A673 (cell line): ENCODE measurements at regions not wholly inside any gene's neighbourhood (a gene's known extent, or its start where the extent isn't known, plus 50 kb on each side); places are given as distances from the start of the nearest gene placed in this dataset.

Experiments used
- BruUV-seq: library from RNA; stranded (reverse); fragments of 400-500 nt; replicated peaks from 2 replicates; lab custom pipeline; 2021; lab: Mats Ljungman, UMichigan
- CTCF ChIA-PET: fragments of 300-600 bp; sonication (Branson Sonifier 250); formaldehyde crosslinking; loops from one replicate; lab custom pipeline; 2022; ENCODE audit warnings: antibody characterized with exemption; lab: Charles Lee
- POLR2A ChIA-PET: fragments of 300-600 bp; sonication (Branson Sonifier 250); formaldehyde crosslinking; loops from one replicate; lab custom pipeline; 2022; ENCODE audit warnings: antibody characterized with exemption; ENCODE audit not compliant: low non-redundant PET; lab: Charles Lee
- DNase-seq: peaks from one replicate; pipeline ENCODE4 v3.0.0-alpha.2; 2015; ENCODE audit warnings: low spot score
- H3K27ac ChIP-seq: fragments of 200-600 bp; sonication (generic); 2 replicates; pipeline ENCODE4 v1.5.1; 2016; ENCODE audit warnings: mixed run types, low read depth, mild to moderate bottlenecking, mixed read lengths, antibody characterized with exemption, low read length; ENCODE audit not compliant: poor library complexity, severe bottlenecking
- H3K27me3 ChIP-seq: fragments of 200-600 bp; sonication (generic); replicated peaks from 2 replicates; pipeline ENCODE4 v1.6.1; 2017; ENCODE audit warnings: mixed run types, low read depth, mild to moderate bottlenecking, mixed read lengths, antibody characterized with exemption, low read length; ENCODE audit not compliant: insufficient read depth, poor library complexity
- H3K36me3 ChIP-seq: fragments of 200-600 bp; sonication (generic); 2 replicates; pipeline ENCODE4 v1.6.1; 2016; ENCODE audit warnings: mixed run types, mild to moderate bottlenecking, mixed read lengths, antibody characterized with exemption, low read length; ENCODE audit not compliant: insufficient read depth, poor library complexity, severe bottlenecking
- H3K4me1 ChIP-seq: fragments of 200-600 bp; sonication (generic); 2 replicates; pipeline ENCODE4 v1.6.1; 2017; ENCODE audit warnings: mixed run types, mild to moderate bottlenecking, mixed read lengths, antibody characterized with exemption, low read length; ENCODE audit not compliant: insufficient read depth, poor library complexity, severe bottlenecking
- H3K4me3 ChIP-seq: fragments of 200-600 bp; sonication (generic); 2 replicates; pipeline ENCODE4 v1.5.1; 2016; ENCODE audit warnings: low read depth, mixed run types, mild to moderate bottlenecking, mixed read lengths, low read length; ENCODE audit not compliant: poor library complexity, severe bottlenecking
- H3K9me3 ChIP-seq: fragments of 200-600 bp; sonication (generic); 2 replicates; pipeline ENCODE4 v1.6.1; 2016; ENCODE audit warnings: mixed run types, low read depth, mild to moderate bottlenecking, mixed read lengths, antibody characterized with exemption, low read length; ENCODE audit not compliant: poor library complexity, severe bottlenecking
- CTCF ChIP-seq: fragments of 300-800, 200-600 bp; sonication (generic); conservative IDR thresholded peaks from 2 replicates; pipeline ENCODE4 v1.5.1; 2017; ENCODE audit warnings: low read depth, mild to moderate bottlenecking, antibody characterized with exemption, low read length, moderate library complexity, mixed read lengths
- EZH2 ChIP-seq: fragments of 200-600 bp; sonication (generic); IDR thresholded peaks from 2 replicates; pipeline ENCODE4 v1.6.1; 2017; ENCODE audit warnings: borderline replicate concordance, low read depth, mild to moderate bottlenecking, mixed read lengths, antibody characterized with exemption, low read length; ENCODE audit not compliant: poor library complexity, severe bottlenecking
- intact Hi-C: fragments of 100-400 bp; cut with micrococcal nuclease; formaldehyde crosslinking; loops from one replicate; pipeline ENCODE4 v1.10.0; 2022; ENCODE audit not compliant: unreplicated experiment

DNA sequence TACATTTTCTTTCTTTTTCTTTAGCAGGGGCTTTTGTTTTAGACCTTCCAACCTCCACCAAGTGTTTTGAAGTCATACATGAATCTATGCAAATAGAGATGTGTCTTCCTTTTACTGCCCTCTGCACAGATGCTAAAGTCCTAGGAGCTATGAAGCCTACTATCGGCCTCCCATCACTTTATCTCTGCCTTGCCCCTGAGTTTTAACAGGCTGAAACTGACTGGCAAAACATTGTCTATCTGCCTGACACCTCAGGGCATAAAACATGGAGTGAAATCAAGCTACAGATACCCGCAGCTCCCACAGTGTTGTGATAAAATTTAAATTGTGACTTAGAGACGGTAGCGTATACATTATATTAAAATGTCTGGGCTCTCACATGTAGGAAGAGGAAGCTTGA lies 604.6 kb upstream of the C9orf72 start:
- Histone ChIP-seq H3K27me3 (no peaks in the 10 kb centered on the region), H3K27ac (no peak overlapping the region), H3K9me3 (no peaks in the 10 kb centered on the region), H3K4me3 (no peak overlapping the region), H3K36me3 (no peaks in the 10 kb centered on the region), H3K4me1 (no peaks in the 10 kb centered on the region)
- BruUV-seq: no TSS peak
- TF ChIP-seq EZH2: no peak
- TF ChIP-seq CTCF: no peak
- POLR2A ChIA-PET: no interaction called here
- CTCF ChIA-PET: no interaction called here
- intact Hi-C loops: no loop called here
- DNase-seq: no peak

DNA sequence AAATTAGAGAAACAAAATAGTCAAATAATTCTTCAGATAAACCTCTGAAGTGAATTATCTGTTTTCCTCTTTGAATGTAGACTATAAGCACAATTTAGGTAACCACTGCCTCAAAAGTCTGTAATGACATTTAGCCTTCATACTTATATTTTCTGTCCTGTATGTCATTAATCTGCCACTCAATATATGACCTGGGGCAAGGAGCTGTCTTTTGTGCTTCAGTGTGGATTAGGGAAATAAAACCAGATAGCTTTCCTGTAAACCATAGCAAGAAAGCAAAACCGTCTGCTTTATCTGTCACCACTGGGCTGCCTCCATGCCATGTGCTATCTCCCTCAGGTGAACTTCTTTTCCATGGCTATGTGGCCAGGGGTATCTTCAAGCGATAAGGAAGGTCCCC lies 606.6 kb upstream of the C9orf72 start:
- Histone ChIP-seq H3K27me3 (no peaks in the 10 kb centered on the region), H3K4me3 (no peak overlapping the region), H3K9me3 (no peaks in the 10 kb centered on the region), H3K4me1 (no peaks in the 10 kb centered on the region), H3K27ac (no peak overlapping the region), H3K36me3 (no peaks in the 10 kb centered on the region)
- POLR2A ChIA-PET: no interaction called here
- no peak for DNase-seq
- intact Hi-C loops: no loop called here
- CTCF ChIA-PET: no interaction called here
- BruUV-seq: no TSS peak
- TF ChIP-seq EZH2 (no peak), CTCF (no peak)

GRCh38 chr9:28190981-28191380 lies 617.7 kb upstream of the C9orf72 start:
- TF ChIP-seq CTCF: no peak
- TF ChIP-seq EZH2: no peak
- no peak for DNase-seq

More at GRCh38 chr9:28190981-28191380, 617.7 kb upstream of the C9orf72 start:
- H3K27me3 ChIP-seq: no peaks in the 10 kb centered on the region
- no TSS peak for BruUV-seq
- no peaks in the 10 kb centered on the region for H3K36me3 ChIP-seq
- H3K4me1 ChIP-seq: no peaks in the 10 kb centered on the region
- H3K27ac ChIP-seq: no peak overlapping the region
- H3K4me3 ChIP-seq: no peak overlapping the region
- POLR2A ChIA-PET: no interaction called here
- intact Hi-C loops: no loop called here
- CTCF ChIA-PET: no interaction called here
- H3K9me3 ChIP-seq: no peaks in the 10 kb centered on the region
